HCT116 (cell line): ENCODE measurements at regions not wholly inside any gene's neighbourhood (a gene's known extent, or its start where the extent isn't known, plus 50 kb on each side); places are given as distances from the start of the nearest gene placed in this dataset.

Source experiments
- CTCF ChIP-seq, 3 experiments: fragments of 200-600 bp in 1 of 3; sonication (generic) in 1 of 3; IDR thresholded peaks in 2 of 3; conservative IDR thresholded peaks in 1 of 3; 2 replicates each; pipeline ENCODE4 v1.5.1; 2012 to 2017; ENCODE audit warnings: low read depth in 2 of 3, low read length in 2 of 3, antibody characterized with exemption in 1 of 3, borderline replicate concordance in 1 of 3, control low read depth in 1 of 3, mild to moderate bottlenecking in 1 of 3, mixed read lengths in 1 of 3, mixed run types in 1 of 3, moderate library complexity in 1 of 3; ENCODE audit not compliant: insufficient read depth in 1 of 3
- EGR1 ChIP-seq: IDR thresholded peaks from 2 replicates; pipeline ENCODE4 v1.6.1; 2012; ENCODE audit warnings: low read depth
- EZH2 ChIP-seq: fragments of 200-600 bp; sonication (generic); IDR thresholded peaks from 2 replicates; pipeline ENCODE4 v1.6.1; 2017; ENCODE audit warnings: antibody characterized with exemption, mixed run types
- POLR2A ChIP-seq: IDR thresholded peaks from 2 replicates; pipeline ENCODE4 v1.7.0; 2011; ENCODE audit warnings: borderline replicate concordance; ENCODE audit not compliant: insufficient read depth, insufficient read length; ENCODE audit errors: extremely low read depth
- POLR2AphosphoS5 ChIP-seq: IDR thresholded peaks from 2 replicates; pipeline ENCODE4 v1.6.1; 2011; ENCODE audit warnings: mild to moderate bottlenecking, low read depth, low read length, moderate library complexity
- SP1 ChIP-seq: IDR thresholded peaks from 2 replicates; pipeline ENCODE4 v1.6.1; 2012; ENCODE audit warnings: low read depth
- YY1 ChIP-seq: IDR thresholded peaks from 2 replicates; pipeline ENCODE4 v1.6.1; 2011; ENCODE audit warnings: low read length, low read depth, moderate library complexity, mild to moderate bottlenecking; ENCODE audit not compliant: insufficient replicate concordance; ENCODE audit errors: extremely low read depth

- TF ChIP-seq POLR2A (no peak), EGR1 (no peak), CTCF (IDR thresholded peaks at IDR 0.05 in 2 of 3, conservative IDR thresholded peaks at IDR 0.05 in 1 of 3; ENCODE audit: borderline replicate concordance in 1 of 3, insufficient read depth in 1 of 3, low read depth in 2 of 3, low read length in 2 of 3) (no peak), YY1 (no peak), POLR2AphosphoS5 (no peak), SP1 (no peak), EZH2 (no peak)
These were observed 159.8 kb upstream of the MTPN start for GRCh38 chr7:136136906-136137454.
